COR-L47 (cell line): ENCODE measurements at regions not wholly inside any gene's neighbourhood (a gene's known extent, or its start where the extent isn't known, plus 50 kb on each side); places are given as distances from the start of the nearest gene placed in this dataset.
A peak's percentile ranks its signal among the peaks of the same experiment; 100 is the strongest.
"Not testable (repeated sequence)": the region's sequence is repeated elsewhere in the genome, so short reads cannot be mapped to it uniquely, and the experiment has no call there.

Experiments
- DNase-seq: peaks from one replicate; lab custom pipeline; 2025; lab: John Stamatoyannopoulos, UW

GRCh38 chr13:30816736-30817135 lies 81.4 kb downstream of the ALOX5AP start:
- no peak for DNase-seq

- no peak for DNase-seq
These were observed 83.1 kb downstream of the ALOX5AP start for GRCh38 chr13:30818323-30818960.

- DNase-seq: no peak
These were observed 84.0 kb downstream of the ALOX5AP start for GRCh38 chr13:30819136-30819888.

- DNase-seq: no peak
These were observed 84.7 kb upstream of the MEDAG start for GRCh38 chr13:30821421-30821820.

- peak; percentile 49 for DNase-seq
These were observed 81.4 kb upstream of the MEDAG start for GRCh38 chr13:30824651-30825050.

GRCh38 chr13:30826911-30827577 lies 79.0 kb upstream of the MEDAG start:
- no peak for DNase-seq

GRCh38 chr13:30827578-30827925 lies 78.5 kb upstream of the MEDAG start:
- no peak for DNase-seq

GRCh38 chr13:30829145-30829832 lies 76.8 kb upstream of the MEDAG start:
- no peak for DNase-seq

- no peak for DNase-seq
These were observed 76.0 kb upstream of the MEDAG start for GRCh38 chr13:30829833-30830637.

GRCh38 chr13:30830638-30830965 lies 75.5 kb upstream of the MEDAG start:
- DNase-seq: no peak

GRCh38 chr13:30831515-30831914 lies 74.6 kb upstream of the MEDAG start:
- no peak for DNase-seq

GRCh38 chr13:30832377-30832776 lies 73.7 kb upstream of the MEDAG start:
- DNase-seq: no peak

GRCh38 chr13:30832845-30833332 lies 73.2 kb upstream of the MEDAG start:
- DNase-seq: peak; percentile 99

- peak; percentile 8 for DNase-seq
These were observed 70.6 kb upstream of the MEDAG start for GRCh38 chr13:30835442-30835841.

- no peak for DNase-seq
These were observed 68.6 kb upstream of the MEDAG start for GRCh38 chr13:30837227-30838159.

- not testable (repeated sequence) for DNase-seq
These were observed 66.4 kb upstream of the MEDAG start for GRCh38 chr13:30839636-30840035.

GRCh38 chr13:30840515-30840914 lies 65.6 kb upstream of the MEDAG start:
- no peak for DNase-seq

GRCh38 chr13:30841154-30841553 lies 64.9 kb upstream of the MEDAG start:
- DNase-seq: no peak

- no peak for DNase-seq
These were observed 62.5 kb upstream of the MEDAG start for GRCh38 chr13:30843548-30843947.

- no peak for DNase-seq
These were observed 61.3 kb upstream of the MEDAG start for GRCh38 chr13:30844548-30845296.
